OCI-LY1 (cell line): ENCODE measurements at regions not wholly inside any gene's neighbourhood (a gene's known extent, or its start where the extent isn't known, plus 50 kb on each side); places are given as distances from the start of the nearest gene placed in this dataset.

Experiments used
- EZH2 ChIP-seq: fragments of 200-600 bp; sonication (generic), shearing (Covaris generic); IDR thresholded peaks from 2 replicates; pipeline ENCODE4 v1.8.0; 2017; ENCODE audit warnings: borderline replicate concordance, mixed run types, mild to moderate bottlenecking, antibody characterized with exemption, low read length, moderate library complexity, mixed read lengths
- TF ChIP-seq, protein P1 (sequence below): fragments of 200-600 bp; sonication (generic), shearing (Covaris generic); IDR thresholded peaks from 2 replicates; pipeline ENCODE4 v1.5.1; 2017; ENCODE audit warnings: mild to moderate bottlenecking, antibody characterized with exemption, low read length, moderate library complexity, mixed read lengths

GRCh38 chr2:47721296-47721695 is 61.6 kb upstream of the MSH6 start:
- TF ChIP-seq, protein P1, sequence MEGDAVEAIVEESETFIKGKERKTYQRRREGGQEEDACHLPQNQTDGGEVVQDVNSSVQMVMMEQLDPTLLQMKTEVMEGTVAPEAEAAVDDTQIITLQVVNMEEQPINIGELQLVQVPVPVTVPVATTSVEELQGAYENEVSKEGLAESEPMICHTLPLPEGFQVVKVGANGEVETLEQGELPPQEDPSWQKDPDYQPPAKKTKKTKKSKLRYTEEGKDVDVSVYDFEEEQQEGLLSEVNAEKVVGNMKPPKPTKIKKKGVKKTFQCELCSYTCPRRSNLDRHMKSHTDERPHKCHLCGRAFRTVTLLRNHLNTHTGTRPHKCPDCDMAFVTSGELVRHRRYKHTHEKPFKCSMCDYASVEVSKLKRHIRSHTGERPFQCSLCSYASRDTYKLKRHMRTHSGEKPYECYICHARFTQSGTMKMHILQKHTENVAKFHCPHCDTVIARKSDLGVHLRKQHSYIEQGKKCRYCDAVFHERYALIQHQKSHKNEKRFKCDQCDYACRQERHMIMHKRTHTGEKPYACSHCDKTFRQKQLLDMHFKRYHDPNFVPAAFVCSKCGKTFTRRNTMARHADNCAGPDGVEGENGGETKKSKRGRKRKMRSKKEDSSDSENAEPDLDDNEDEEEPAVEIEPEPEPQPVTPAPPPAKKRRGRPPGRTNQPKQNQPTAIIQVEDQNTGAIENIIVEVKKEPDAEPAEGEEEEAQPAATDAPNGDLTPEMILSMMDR = no peak
- TF ChIP-seq EZH2 = no peak
